Activated T-cell treated with anti-CD3 and anti-CD28 coated beads, Interleukin-2, amount 50 U/mL, for 72 hours (primary cell): ENCODE measurements at regions not wholly inside any gene's neighbourhood (a gene's known extent, or its start where the extent isn't known, plus 50 kb on each side); places are given as distances from the start of the nearest gene placed in this dataset.

Experiments used
- ATAC-seq, 2 donors: fragments of 150-1000 bp; cut with Tn5 transposase; replicated peaks in 1 of 2; 2 replicates each; pipeline ENCODE4 v1.10.0; 2021; ENCODE audit warnings: moderate library complexity in 2 of 2, mild to moderate bottlenecking in 1 of 2
- DNase-seq, 2 donors: peaks; one replicate each; pipeline ENCODE4 v3.0.0; 2021 to 2022; ENCODE audit warnings: mixed read lengths in 1 of 2
- H3K27ac Mint-ChIP-seq: one replicate; pipeline ENCODE4 v1.8.0; 2022; ENCODE audit warnings: mild to moderate bottlenecking, moderate library complexity, mixed read lengths
- H3K27me3 Mint-ChIP-seq: one replicate; pipeline ENCODE4 v1.8.0; 2022; ENCODE audit warnings: low read depth, mixed read lengths
- H3K36me3 Mint-ChIP-seq, 2 donors: one replicate each; pipeline ENCODE4 v1.8.0; 2022; ENCODE audit warnings: mixed read lengths in 2 of 2, mild to moderate bottlenecking in 1 of 2; ENCODE audit not compliant: insufficient read depth in 2 of 2
- H3K4me1 Mint-ChIP-seq: one replicate; pipeline ENCODE4 v1.8.0; 2022; ENCODE audit warnings: low read depth, mixed read lengths
- H3K4me3 Mint-ChIP-seq, 2 donors: one replicate each; pipeline ENCODE4 v1.8.0; 2022; ENCODE audit warnings: mild to moderate bottlenecking in 2 of 2, mixed read lengths in 2 of 2, moderate library complexity in 2 of 2
- H3K9me3 Mint-ChIP-seq, 2 donors: one replicate each; pipeline ENCODE4 v1.8.0; 2022; ENCODE audit warnings: mixed read lengths in 2 of 2

DNA sequence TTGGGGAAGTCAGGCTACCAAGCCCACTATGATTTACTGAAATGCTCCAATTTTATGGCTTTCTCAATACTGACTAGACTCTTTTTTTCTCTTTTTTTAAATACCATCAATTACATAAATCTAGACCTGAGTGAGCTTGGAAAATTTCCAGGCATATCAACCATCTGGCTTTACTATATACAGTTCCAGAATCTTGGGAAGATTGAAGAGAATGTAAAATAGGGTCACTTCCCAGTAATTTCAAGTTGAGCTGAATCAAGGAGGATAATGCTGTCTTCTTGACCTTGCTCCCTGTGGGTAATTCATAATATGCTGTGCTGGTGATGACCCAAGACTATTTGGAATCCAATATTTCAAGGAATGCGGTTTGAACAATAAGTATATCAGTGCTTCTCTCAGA lies 108.1 kb downstream of the MAP3K21 start:
- Mint-ChIP-seq H3K4me1 (no peaks in the 10 kb centered on the region), H3K27ac (no peak overlapping the region), H3K36me3 (no peaks in the 10 kb centered on the region), H3K27me3 (peaks cover 26% of the 10 kb centered on the region), H3K9me3 (peaks cover 0 to 3% of the 10 kb centered on the region in 2 donors), H3K4me3 (no peak overlapping the region)
- DNase-seq: no peak
- ATAC-seq: no peak

DNA sequence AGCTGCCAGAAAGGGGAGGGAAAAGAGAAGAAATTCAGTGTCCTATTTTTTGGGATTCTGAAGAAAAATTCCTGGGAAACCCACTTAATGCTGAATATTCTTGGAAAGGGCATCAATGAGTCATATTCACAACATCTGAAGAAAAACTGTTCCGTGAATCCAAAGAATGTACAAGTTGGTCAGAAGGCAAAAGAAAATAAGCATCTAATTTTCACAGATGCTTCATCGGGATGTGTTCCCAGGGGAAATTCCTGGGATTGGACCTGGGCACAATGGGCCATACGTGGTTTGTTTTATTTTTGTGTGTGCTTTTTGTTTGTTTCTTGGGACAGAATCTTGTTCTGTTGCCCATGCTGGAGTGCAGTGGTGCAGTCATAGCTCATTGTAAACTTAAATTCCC lies 112.2 kb downstream of the MAP3K21 start:
- Mint-ChIP-seq H3K4me3 (no peak overlapping the region), H3K27me3 (peaks cover 30% of the 10 kb centered on the region), H3K36me3 (no peaks in the 10 kb centered on the region), H3K4me1 (no peaks in the 10 kb centered on the region), H3K9me3 (no peaks in the 10 kb centered on the region), H3K27ac (no peak overlapping the region)
- ATAC-seq (no peak), DNase-seq (no peak)

DNA sequence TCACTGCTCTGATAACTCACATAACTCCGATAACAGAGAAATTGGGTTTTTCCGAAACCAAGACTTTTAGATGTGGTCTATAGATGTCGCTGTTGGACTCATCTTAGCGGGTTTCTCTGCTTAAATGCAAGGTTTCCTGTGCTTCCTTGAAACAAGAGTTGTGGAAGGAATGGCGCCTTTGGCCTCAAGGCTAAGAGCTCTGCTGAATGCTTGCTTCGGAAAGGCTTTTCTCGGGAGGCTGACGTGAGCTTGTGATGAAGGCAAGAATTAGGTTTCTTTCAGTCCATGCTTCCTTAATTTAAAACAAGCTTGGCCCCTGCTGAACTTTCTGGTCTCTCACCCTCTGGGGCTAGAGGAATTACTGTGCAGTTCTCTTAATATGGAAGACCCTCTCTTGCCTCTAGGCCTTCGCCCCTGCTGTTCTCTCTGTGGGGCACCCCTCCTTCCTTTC lies 113.5 kb downstream of the MAP3K21 start:
- Mint-ChIP-seq H3K4me1 (no peaks in the 10 kb centered on the region), H3K4me3 (no peak overlapping the region), H3K36me3 (no peaks in the 10 kb centered on the region), H3K27me3 (peaks cover 19% of the 10 kb centered on the region), H3K9me3 (no peaks in the 10 kb centered on the region), H3K27ac (no peak overlapping the region)
- ATAC-seq (peak in 1 of 2 donors; percentile 35), DNase-seq (peak in 1 of 2 donors; percentile 19)

DNA sequence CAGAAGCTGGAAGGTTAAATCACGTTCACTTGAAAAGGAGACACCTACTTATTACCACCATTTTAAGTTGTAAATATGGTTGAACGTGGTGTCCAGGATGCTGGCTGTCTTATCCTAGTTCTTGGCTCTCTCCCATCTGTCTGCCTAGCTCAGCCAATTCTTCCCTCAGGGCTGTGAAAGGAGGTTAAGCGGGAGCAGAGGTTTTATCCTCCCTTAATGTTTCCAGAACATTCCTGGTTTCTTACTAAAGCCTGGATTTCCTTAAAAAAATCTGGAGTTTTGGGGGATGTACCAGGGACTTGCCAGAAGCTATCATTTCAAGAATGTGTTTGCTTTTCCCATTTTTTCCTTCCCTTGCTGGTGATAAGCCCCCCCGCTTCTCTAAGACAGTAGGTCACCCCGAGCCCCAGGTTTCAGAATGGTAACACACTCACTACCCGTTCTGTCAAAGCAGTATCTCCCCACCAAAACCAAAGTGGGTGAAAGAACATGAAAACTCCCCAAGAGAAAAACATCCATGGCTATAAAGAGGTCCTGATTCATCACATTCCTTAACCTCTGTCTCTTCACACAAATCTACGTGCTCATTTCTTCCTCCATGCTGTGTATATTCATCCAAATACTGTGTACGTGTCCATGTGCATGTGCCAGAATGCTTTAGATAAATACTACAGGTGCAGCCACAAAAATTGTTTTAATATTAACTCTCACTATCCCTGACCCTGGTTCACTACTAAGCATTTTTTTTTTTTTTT lies 114.7 kb downstream of the MAP3K21 start:
- peaks cover 18% of the 10 kb centered on the region for H3K27me3 Mint-ChIP-seq
- H3K27ac Mint-ChIP-seq: no peak overlapping the region
- H3K36me3 Mint-ChIP-seq: no peaks in the 10 kb centered on the region
- no peak overlapping the region for H3K4me3 Mint-ChIP-seq
- ATAC-seq (no peak), DNase-seq (no peak)
- no peaks in the 10 kb centered on the region for H3K4me1 Mint-ChIP-seq
- H3K9me3 Mint-ChIP-seq: no peaks in the 10 kb centered on the region

GRCh38 chr1:233443040-233443760 lies 115.7 kb downstream of the MAP3K21 start:
- Mint-ChIP-seq H3K9me3 (no peaks in the 10 kb centered on the region), H3K27ac (no peak overlapping the region), H3K36me3 (no peaks in the 10 kb centered on the region), H3K4me3 (no peak overlapping the region), H3K27me3 (peaks cover 18% of the 10 kb centered on the region), H3K4me1 (no peaks in the 10 kb centered on the region)
- DNase-seq: no peak
- no peak for ATAC-seq

- no peaks in the 10 kb centered on the region for H3K36me3 Mint-ChIP-seq
- H3K27ac Mint-ChIP-seq: no peak overlapping the region
- H3K4me3 Mint-ChIP-seq: no peak overlapping the region
Observed at GRCh38 chr1:233444484-233444883, 117.0 kb downstream of the MAP3K21 start.

DNA sequence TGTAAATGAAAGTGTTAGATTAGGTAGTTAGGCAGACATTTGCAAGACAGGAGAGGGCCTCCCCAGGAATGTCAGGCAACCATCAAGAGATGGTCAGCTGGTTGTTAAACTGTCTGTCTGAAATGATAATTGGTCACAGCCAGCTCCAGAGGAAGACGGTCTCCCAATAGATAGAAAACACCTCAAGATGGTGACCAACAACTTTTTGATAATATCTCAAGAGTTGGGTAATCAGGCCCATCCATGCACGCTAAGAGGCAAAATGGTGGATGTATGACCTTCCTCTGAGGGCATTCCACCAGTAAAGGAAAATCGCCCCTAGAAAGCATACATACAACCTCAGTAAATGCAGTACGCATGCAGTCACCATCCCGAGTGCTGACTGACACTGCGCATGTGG lies 118.2 kb downstream of the MAP3K21 start:
- H3K9me3 Mint-ChIP-seq: peaks cover 0 to 3% of the 10 kb centered on the region in 2 donors
- H3K4me1 Mint-ChIP-seq: no peaks in the 10 kb centered on the region
- H3K27ac Mint-ChIP-seq: no peak overlapping the region
- H3K4me3 Mint-ChIP-seq: no peak overlapping the region
- no peaks in the 10 kb centered on the region for H3K36me3 Mint-ChIP-seq
- ATAC-seq (no peak), DNase-seq (no peak)
- peaks cover 5% of the 10 kb centered on the region for H3K27me3 Mint-ChIP-seq

More at GRCh38 chr1:233444484-233444883, 117.0 kb downstream of the MAP3K21 start:
- Mint-ChIP-seq H3K27me3 (peaks cover 9% of the 10 kb centered on the region), H3K4me1 (no peaks in the 10 kb centered on the region), H3K9me3 (no peaks in the 10 kb centered on the region)
- DNase-seq: no peak
- ATAC-seq: no peak

DNA sequence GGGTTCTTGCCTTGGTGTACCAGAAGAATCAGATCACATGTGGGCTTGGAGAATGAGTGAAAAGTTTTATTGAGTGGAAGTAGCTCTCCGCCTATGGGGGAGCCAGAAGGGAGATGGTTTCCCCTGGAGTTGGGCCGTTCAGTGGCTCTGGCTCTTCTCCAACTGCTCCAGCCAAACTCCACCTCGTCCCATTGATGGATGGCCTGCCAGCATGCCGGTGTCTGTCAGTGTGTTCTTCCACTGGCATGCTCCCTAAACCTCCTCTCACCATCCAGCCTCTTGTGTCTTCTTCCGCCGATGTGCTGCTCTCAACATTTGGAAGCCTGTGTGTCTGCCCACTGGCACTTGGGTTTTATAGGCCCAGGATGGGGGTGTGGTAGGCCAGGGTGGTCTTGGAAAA lies 119.4 kb downstream of the MAP3K21 start:
- no peak overlapping the region for H3K4me3 Mint-ChIP-seq
- DNase-seq: no peak
- H3K27ac Mint-ChIP-seq: no peak overlapping the region
- H3K4me1 Mint-ChIP-seq: no peaks in the 10 kb centered on the region
- peaks cover 0 to 3% of the 10 kb centered on the region in 2 donors for H3K9me3 Mint-ChIP-seq
- H3K27me3 Mint-ChIP-seq: peaks cover under 1% of the 10 kb centered on the region
- H3K36me3 Mint-ChIP-seq: no peaks in the 10 kb centered on the region
- ATAC-seq: no peak

DNA sequence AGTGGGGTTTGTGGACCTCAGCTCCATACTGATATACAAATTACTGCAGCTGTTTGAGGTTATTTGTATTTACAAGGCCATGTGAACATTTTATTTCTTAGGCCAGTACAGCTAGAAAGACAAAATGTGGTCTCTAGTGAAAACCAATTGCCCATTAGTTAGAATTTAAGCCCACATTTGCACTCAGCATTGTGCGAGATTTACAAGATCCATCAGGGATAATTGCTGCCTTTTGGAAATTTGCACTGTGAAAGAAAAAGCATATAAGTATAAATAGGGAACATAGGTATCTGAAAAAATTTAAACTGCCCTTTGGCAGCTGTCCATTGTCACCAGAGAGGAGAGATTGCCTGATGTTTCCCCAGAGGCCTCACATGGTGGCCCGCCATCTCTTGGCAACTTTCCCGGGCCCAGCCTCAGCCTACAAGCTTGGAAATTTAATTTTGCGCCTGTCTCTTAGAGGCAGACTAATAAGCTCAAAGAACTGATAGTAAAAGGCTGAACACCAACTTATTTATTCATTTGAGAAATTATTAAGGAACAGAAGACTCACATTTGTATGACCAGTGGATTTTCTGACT lies 120.7 kb downstream of the MAP3K21 start:
- Mint-ChIP-seq H3K36me3 (no peaks in the 10 kb centered on the region), H3K4me3 (no peak overlapping the region)

DNA sequence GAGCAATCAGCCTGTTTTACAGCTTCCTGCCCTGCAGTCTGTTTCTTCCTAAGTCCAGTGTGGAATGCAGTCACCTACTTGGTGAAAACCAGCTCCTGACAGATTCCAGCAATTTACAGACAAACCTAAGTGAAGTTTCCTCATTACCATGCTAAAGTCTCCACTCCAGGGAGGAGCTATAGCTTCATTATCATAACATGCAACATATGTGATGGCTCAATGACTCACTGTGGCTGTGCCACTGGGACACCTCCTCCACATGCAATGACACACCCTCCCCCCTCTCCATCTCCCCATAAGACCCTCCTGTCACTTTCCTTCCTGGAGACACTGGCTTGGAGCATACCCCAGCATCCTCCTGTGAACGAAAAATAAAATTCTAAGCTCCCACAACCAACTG lies 125.2 kb downstream of the MAP3K21 start:
- no peak for DNase-seq
- Mint-ChIP-seq H3K9me3 (peaks cover 0 to 3% of the 10 kb centered on the region in 2 donors), H3K4me1 (no peaks in the 10 kb centered on the region), H3K4me3 (no peak overlapping the region), H3K27ac (no peak overlapping the region), H3K36me3 (no peaks in the 10 kb centered on the region), H3K27me3 (peaks cover 6% of the 10 kb centered on the region)
- ATAC-seq: no peak

More for the DNA sequence above, 120.7 kb downstream of the MAP3K21 start:
- Mint-ChIP-seq H3K4me1 (no peaks in the 10 kb centered on the region), H3K27me3 (peaks cover 6% of the 10 kb centered on the region), H3K27ac (no peak overlapping the region), H3K9me3 (peaks cover 0 to 3% of the 10 kb centered on the region in 2 donors)
- ATAC-seq (no peak), DNase-seq (no peak)

GRCh38 chr1:233453433-233454200 lies 126.1 kb downstream of the MAP3K21 start:
- ATAC-seq (no peak), DNase-seq (no peak)
- no peak overlapping the region for H3K27ac Mint-ChIP-seq
- H3K36me3 Mint-ChIP-seq: no peaks in the 10 kb centered on the region
- no peaks in the 10 kb centered on the region for H3K4me1 Mint-ChIP-seq
- H3K27me3 Mint-ChIP-seq: peaks cover 6% of the 10 kb centered on the region
- no peak overlapping the region for H3K4me3 Mint-ChIP-seq
- H3K9me3 Mint-ChIP-seq: peaks cover 0 to 3% of the 10 kb centered on the region in 2 donors

DNA sequence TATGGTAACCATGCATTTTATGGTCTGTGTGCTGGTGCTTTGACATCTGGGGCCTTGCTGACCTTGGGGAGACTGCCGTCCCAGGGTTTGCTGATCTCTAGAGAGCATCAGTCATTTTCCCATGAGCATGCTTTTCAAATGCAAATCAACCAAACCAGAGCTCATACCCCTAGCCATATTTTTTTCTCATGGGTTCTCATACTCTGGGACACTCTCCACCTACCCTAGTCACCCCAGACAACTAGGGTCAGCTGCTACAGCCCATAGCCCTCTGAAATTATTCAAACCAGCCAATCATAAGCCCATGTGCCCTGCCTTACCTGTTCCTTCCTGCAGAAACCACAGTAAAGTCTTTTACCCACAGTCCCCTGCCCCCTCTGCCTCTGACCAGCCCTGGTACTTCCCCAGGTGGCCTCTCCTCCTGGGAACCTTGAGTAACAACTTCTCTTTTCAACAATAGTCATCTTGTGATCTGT lies 132.0 kb downstream of the MAP3K21 start:
- peak in 1 of 2 donors; percentile 56 for ATAC-seq
- H3K27me3 Mint-ChIP-seq: no peaks in the 10 kb centered on the region
- H3K9me3 Mint-ChIP-seq: no peaks in the 10 kb centered on the region
- H3K27ac Mint-ChIP-seq: no peak overlapping the region
- H3K36me3 Mint-ChIP-seq: no peaks in the 10 kb centered on the region
- H3K4me1 Mint-ChIP-seq: peaks cover 7% of the 10 kb centered on the region
- no peak overlapping the region for H3K4me3 Mint-ChIP-seq
- no peak for DNase-seq

- no peaks in the 10 kb centered on the region for H3K9me3 Mint-ChIP-seq
- no peak overlapping the region for H3K27ac Mint-ChIP-seq
- ATAC-seq (no peak), DNase-seq (no peak)
- no peak overlapping the region for H3K4me3 Mint-ChIP-seq
- H3K4me1 Mint-ChIP-seq: peaks cover 7% of the 10 kb centered on the region
- H3K36me3 Mint-ChIP-seq: no peaks in the 10 kb centered on the region
- H3K27me3 Mint-ChIP-seq: no peaks in the 10 kb centered on the region
Observed at GRCh38 chr1:233459968-233460367, 132.4 kb downstream of the MAP3K21 start.
